Esophagus muscularis mucosa (tissue), 4 donors: ENCODE measurements at regions not wholly inside any gene's neighbourhood (a gene's known extent, or its start where the extent isn't known, plus 50 kb on each side); places are given as distances from the start of the nearest gene placed in this dataset.

Experiments
- DNase-seq: peaks from one replicate; pipeline ENCODE4 v3.0.0-alpha.2; 2017; ENCODE audit errors: extremely low spot score
- H3K27ac ChIP-seq, 4 donors: fragments of 200-600 bp; sonication (generic); replicated peaks in 1 of 4; 1 replicate in 3 of 4; 2 replicates in 1 of 4; pipeline ENCODE4 v1.5.1; 2016 to 2019; ENCODE audit warnings: mild to moderate bottlenecking in 1 of 4
- H3K27me3 ChIP-seq, 4 donors: fragments of 200-600 bp; sonication (generic); one replicate each; pipeline versions ENCODE4 v1.5.1 to v1.6.0; 2016 to 2019
- H3K36me3 ChIP-seq, 4 donors: fragments of 200-600 bp; sonication (generic); one replicate each; pipeline ENCODE4 v1.5.1; 2016 to 2019
- H3K4me1 ChIP-seq, 4 donors: fragments of 200-600 bp; sonication (generic); one replicate each; pipeline ENCODE4 v1.5.1; 2016 to 2019
- H3K4me3 ChIP-seq, 4 donors: fragments of 200-600 bp; sonication (generic); 1 replicate in 2 of 4; 2 replicates in 2 of 4; pipeline ENCODE4 v1.5.1; 2016 to 2019; ENCODE audit warnings: mild to moderate bottlenecking in 4 of 4, moderate library complexity in 1 of 4
- H3K9me3 ChIP-seq, 4 donors: fragments of 200-600 bp; sonication (generic); 1 replicate in 3 of 4; 2 replicates in 1 of 4; pipeline ENCODE4 v1.5.1; 2016 to 2019
- EP300 ChIP-seq: sonication (generic); formaldehyde crosslinking; IDR thresholded peaks from one replicate; pipeline ENCODE4 v1.6.1; 2017; ENCODE audit warnings: antibody characterized with exemption
- POLR2A ChIP-seq: fragments of 450-650 bp; IDR thresholded peaks from one replicate; pipeline ENCODE4 v1.6.1; 2017; ENCODE audit warnings: antibody characterized with exemption, moderate library complexity, mild to moderate bottlenecking, low read depth
- POLR2AphosphoS5 ChIP-seq, 2 donors: sonication (generic); formaldehyde crosslinking; IDR thresholded peaks; one replicate each; pipeline ENCODE4 v1.6.1; 2017; ENCODE audit warnings: antibody characterized with exemption in 2 of 2
- WGBS: methylation state at CpG from one replicate; pipeline ENCODE4 v1.1.5; 2018; 5-methylcytosine and 5-hydroxymethylcytosine counted together
- intact Hi-C: fragments of 100-400 bp; cut with DNase I; formaldehyde crosslinking; loops from one replicate; pipeline ENCODE4 v1.15.1; 2023
- TF ChIP-seq, protein P1 (sequence below), 3 experiments: fragments of 200-600 bp in 2 of 3; fragments of 450-650 bp in 1 of 3; sonication (generic) in 2 of 3; IDR thresholded peaks; one replicate each; pipeline ENCODE4 v1.5.1; 2017 to 2019; ENCODE audit warnings: antibody characterized with exemption in 3 of 3, mild to moderate bottlenecking in 2 of 3, moderate library complexity in 1 of 3

DNA sequence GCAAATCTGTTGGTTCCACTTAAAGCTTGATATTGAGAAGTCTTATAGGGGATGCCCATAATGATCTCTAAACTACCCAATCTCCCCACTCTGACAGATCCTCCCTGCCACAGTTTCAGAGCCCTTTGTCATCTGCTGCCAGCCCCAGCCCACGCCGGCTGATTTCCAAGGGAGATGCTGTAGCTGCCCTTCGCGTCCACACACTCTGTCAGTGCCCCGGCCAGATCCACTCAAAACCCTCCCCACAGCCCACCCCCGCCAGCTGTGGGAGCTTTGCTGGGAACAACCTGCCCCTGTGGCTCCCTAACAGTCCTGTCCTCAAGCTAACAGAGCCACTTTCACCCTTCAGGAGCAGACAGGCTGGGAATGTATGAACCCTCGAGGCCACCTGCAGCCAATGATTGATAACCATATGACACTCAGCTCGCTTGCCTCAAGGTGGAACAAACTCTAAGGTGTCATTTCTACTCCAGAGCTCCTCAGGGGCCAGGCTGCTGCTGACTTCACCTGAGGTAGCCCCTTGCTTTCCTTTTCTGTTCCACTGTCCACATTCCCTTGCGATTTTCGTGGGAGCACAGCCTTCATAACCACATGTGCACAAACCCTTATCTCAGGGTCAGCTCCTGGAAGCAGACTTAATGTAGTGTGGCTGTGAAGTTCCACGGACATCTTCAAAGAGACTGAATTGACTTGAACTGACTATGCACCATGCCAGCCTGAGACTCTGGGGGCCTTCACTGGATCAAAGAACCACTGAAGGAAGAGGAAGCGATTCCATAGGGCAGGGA is 92.6 kb upstream of the LGALSL start:
- TF ChIP-seq POLR2A (no peak), EP300 (no peak), POLR2AphosphoS5 (IDR thresholded peaks at IDR 0.05) (no peak)
- TF ChIP-seq, protein P1, sequence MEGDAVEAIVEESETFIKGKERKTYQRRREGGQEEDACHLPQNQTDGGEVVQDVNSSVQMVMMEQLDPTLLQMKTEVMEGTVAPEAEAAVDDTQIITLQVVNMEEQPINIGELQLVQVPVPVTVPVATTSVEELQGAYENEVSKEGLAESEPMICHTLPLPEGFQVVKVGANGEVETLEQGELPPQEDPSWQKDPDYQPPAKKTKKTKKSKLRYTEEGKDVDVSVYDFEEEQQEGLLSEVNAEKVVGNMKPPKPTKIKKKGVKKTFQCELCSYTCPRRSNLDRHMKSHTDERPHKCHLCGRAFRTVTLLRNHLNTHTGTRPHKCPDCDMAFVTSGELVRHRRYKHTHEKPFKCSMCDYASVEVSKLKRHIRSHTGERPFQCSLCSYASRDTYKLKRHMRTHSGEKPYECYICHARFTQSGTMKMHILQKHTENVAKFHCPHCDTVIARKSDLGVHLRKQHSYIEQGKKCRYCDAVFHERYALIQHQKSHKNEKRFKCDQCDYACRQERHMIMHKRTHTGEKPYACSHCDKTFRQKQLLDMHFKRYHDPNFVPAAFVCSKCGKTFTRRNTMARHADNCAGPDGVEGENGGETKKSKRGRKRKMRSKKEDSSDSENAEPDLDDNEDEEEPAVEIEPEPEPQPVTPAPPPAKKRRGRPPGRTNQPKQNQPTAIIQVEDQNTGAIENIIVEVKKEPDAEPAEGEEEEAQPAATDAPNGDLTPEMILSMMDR (IDR thresholded peaks at IDR 0.05), result no peak
- no peaks in the 10 kb centered on the region for H3K9me3 ChIP-seq
- no peaks in the 10 kb centered on the region for H3K27me3 ChIP-seq
- intact Hi-C loops, result no loop called here
- 90% methylated on average over 11 of the region's 12 CpGs for WGBS
- no peak overlapping the region for H3K27ac ChIP-seq
- no peak overlapping the region for H3K4me3 ChIP-seq
- no peak for DNase-seq
- no peaks in the 10 kb centered on the region for H3K36me3 ChIP-seq
- H3K4me1 ChIP-seq, result peaks cover 5 to 12% (median 12%) of the 10 kb centered on the region in 4 donors

DNA sequence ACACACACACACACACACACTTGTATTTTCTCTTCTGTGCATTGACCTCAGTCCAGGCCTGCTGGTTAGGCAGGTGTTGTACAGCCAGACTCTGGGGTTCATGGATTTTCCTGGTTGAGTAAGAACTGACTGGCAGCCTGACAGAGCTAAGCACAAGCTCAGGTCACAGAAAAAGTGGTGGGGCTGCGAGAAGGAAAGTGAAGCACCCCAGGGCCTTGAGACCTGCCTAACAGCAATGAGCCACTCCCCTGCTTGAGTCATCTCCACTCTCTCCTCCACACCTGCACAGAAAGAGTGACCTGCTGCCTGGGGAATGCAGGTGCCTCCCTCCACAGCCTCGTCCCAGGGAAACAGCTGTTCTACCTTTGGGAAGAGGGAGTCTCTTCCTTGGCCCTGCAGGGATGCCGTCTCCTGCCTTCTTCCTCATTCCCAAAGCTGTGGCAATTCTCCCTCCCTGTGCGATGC is 91.4 kb upstream of the LGALSL start:
- Histone ChIP-seq H3K4me3 (no peak overlapping the region), H3K27ac (no peak overlapping the region), H3K36me3 (no peaks in the 10 kb centered on the region), H3K27me3 (no peaks in the 10 kb centered on the region), H3K4me1 (peaks cover 5 to 12% (median 12%) of the 10 kb centered on the region in 4 donors), H3K9me3 (no peaks in the 10 kb centered on the region)
- 94% methylated on average over 4 of the region's 4 CpGs for WGBS
- TF ChIP-seq POLR2A, result no peak
- TF ChIP-seq EP300, result no peak
- TF ChIP-seq, protein P1 (IDR thresholded peaks at IDR 0.05), result no peak
- no peak for TF ChIP-seq POLR2AphosphoS5 (IDR thresholded peaks at IDR 0.05)
- intact Hi-C loops, result no loop called here
- no peak for DNase-seq

DNA sequence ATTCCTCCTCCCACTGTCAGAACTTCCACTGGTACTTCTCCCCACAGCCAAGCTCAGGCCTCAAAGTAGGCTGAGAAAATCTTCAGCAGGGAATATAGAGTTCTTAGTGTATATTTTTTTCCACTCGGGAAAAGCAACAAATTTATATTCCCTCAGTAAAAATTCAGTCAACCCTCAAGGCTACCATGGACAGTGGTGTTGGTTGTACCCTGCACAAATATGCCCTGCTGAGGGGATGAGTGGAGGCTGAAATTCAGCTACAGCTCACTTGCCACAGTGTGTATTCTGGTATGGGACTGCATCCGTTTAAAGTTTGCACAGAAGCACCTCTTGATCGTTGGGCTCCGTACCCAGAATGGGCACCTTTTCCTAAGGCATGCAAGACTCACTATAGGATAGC is 90.8 kb upstream of the LGALSL start:
- WGBS, result 86% methylated on average over 4 of the region's 4 CpGs
- intact Hi-C loops, result no loop called here
- no peaks in the 10 kb centered on the region for H3K9me3 ChIP-seq

DNA sequence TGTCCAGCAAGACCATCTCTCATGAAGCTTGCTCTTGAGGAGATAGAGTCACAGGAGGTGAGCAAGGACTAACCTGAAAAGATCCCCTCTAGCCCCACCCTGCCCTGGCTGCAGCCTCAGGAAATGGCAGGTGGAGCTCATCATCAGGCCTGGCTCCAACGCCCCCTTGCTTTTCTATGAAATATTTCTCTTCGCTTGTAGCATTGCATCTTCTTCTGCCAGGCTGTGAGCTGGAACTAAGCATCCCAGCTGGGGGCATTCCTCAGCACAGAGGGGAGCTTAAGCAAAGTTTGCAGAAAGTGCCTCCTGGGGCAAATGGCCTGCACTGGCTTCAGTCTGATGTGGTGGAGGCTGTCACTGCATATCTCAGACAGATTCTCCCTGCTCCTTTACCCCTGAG is 90.1 kb upstream of the LGALSL start:
- intact Hi-C loops, result no loop called here
- peaks cover 5 to 12% (median 12%) of the 10 kb centered on the region in 4 donors for H3K4me1 ChIP-seq
- 60% methylated on average over 2 of the region's 2 CpGs for WGBS
- no peaks in the 10 kb centered on the region for H3K27me3 ChIP-seq
- H3K9me3 ChIP-seq, result no peaks in the 10 kb centered on the region
- H3K4me3 ChIP-seq, result no peak overlapping the region
- H3K36me3 ChIP-seq, result no peaks in the 10 kb centered on the region
- no peak for DNase-seq
- H3K27ac ChIP-seq, result no peak overlapping the region
- TF ChIP-seq POLR2AphosphoS5 (IDR thresholded peaks at IDR 0.05) (no peak), EP300 (no peak), POLR2A (no peak)
- TF ChIP-seq, protein P1 (IDR thresholded peaks at IDR 0.05), result no peak

More for the DNA sequence above, 90.8 kb upstream of the LGALSL start:
- no peak for DNase-seq
- no peaks in the 10 kb centered on the region for H3K36me3 ChIP-seq
- H3K27ac ChIP-seq, result no peak overlapping the region
- no peaks in the 10 kb centered on the region for H3K27me3 ChIP-seq
- no peak overlapping the region for H3K4me3 ChIP-seq
- peaks cover 5 to 12% (median 12%) of the 10 kb centered on the region in 4 donors for H3K4me1 ChIP-seq
- TF ChIP-seq EP300 (no peak), POLR2A (no peak), POLR2AphosphoS5 (IDR thresholded peaks at IDR 0.05) (no peak)
- TF ChIP-seq, protein P1 (IDR thresholded peaks at IDR 0.05), result no peak
